ENCODE measurements at regions not wholly inside any gene's neighbourhood (a gene's known extent, or its start where the extent isn't known, plus 50 kb on each side); places are given as distances from the start of the nearest gene placed in this dataset.

- no peak for TF ChIP-seq POLR2A (IDR thresholded peaks at IDR 0.05)
- TF ChIP-seq POLR2AphosphoS5 (IDR thresholded peaks at IDR 0.05; ENCODE audit: insufficient read depth in 1 of 2, low read depth in 1 of 2): no peak
- TF ChIP-seq CTCF (IDR thresholded peaks at IDR 0.05): no peak
- Histone ChIP-seq H3K27me3 (no peaks in the 10 kb centered on the region), H3K27ac (no peak overlapping the region), H3K4me3 (no peak overlapping the region), H3K4me1 (no peaks in the 10 kb centered on the region), H3K9me3 (no peaks in the 10 kb centered on the region), H3K36me3 (no peaks in the 10 kb centered on the region)
- intact Hi-C loops (cut with DNase I): no loop called here
- DNase-seq (ENCODE audit: extremely low spot score in 2 of 2): no peak
These were observed 381.4 kb downstream of the DTWD2 start for GRCh38 chr5:118606940-118607339.

- no peaks in the 10 kb centered on the region for H3K36me3 ChIP-seq
- H3K4me3 ChIP-seq: no peak overlapping the region
- intact Hi-C loops (cut with DNase I): no loop called here
- no peak for DNase-seq (ENCODE audit: extremely low spot score in 2 of 2)
- no peak for TF ChIP-seq CTCF (IDR thresholded peaks at IDR 0.05)
- TF ChIP-seq POLR2AphosphoS5 (IDR thresholded peaks at IDR 0.05; ENCODE audit: insufficient read depth in 1 of 2, low read depth in 1 of 2): no peak
- no peak for TF ChIP-seq POLR2A (IDR thresholded peaks at IDR 0.05)
- H3K9me3 ChIP-seq: no peaks in the 10 kb centered on the region
- no peak overlapping the region for H3K27ac ChIP-seq
- no peaks in the 10 kb centered on the region for H3K27me3 ChIP-seq
- no peaks in the 10 kb centered on the region for H3K4me1 ChIP-seq
These were observed 382.6 kb downstream of the DTWD2 start for GRCh38 chr5:118605761-118606160.

- TF ChIP-seq POLR2AphosphoS5 (IDR thresholded peaks at IDR 0.05; ENCODE audit: insufficient read depth in 1 of 2, low read depth in 1 of 2) (no peak), POLR2A (IDR thresholded peaks at IDR 0.05) (no peak), CTCF (IDR thresholded peaks at IDR 0.05) (no peak)
- H3K4me3 ChIP-seq: no peak overlapping the region
- intact Hi-C loops (cut with DNase I): no loop called here
- no peaks in the 10 kb centered on the region for H3K4me1 ChIP-seq
- no peak overlapping the region for H3K27ac ChIP-seq
- H3K27me3 ChIP-seq: no peaks in the 10 kb centered on the region
- H3K9me3 ChIP-seq: no peaks in the 10 kb centered on the region
- no peak for DNase-seq (ENCODE audit: extremely low spot score in 2 of 2)
- H3K36me3 ChIP-seq: no peaks in the 10 kb centered on the region
These were observed 384.2 kb downstream of the DTWD2 start for GRCh38 chr5:118604106-118604505.

- no peak overlapping the region for H3K4me3 ChIP-seq
- no peaks in the 10 kb centered on the region for H3K36me3 ChIP-seq
- no peak for DNase-seq (ENCODE audit: extremely low spot score in 2 of 2)
- no peaks in the 10 kb centered on the region for H3K9me3 ChIP-seq
- TF ChIP-seq CTCF (IDR thresholded peaks at IDR 0.05) (no peak), POLR2AphosphoS5 (IDR thresholded peaks at IDR 0.05; ENCODE audit: insufficient read depth in 1 of 2, low read depth in 1 of 2) (no peak), POLR2A (IDR thresholded peaks at IDR 0.05) (no peak)
- H3K4me1 ChIP-seq: no peaks in the 10 kb centered on the region
- no peaks in the 10 kb centered on the region for H3K27me3 ChIP-seq
- no peak overlapping the region for H3K27ac ChIP-seq
- intact Hi-C loops (cut with DNase I): no loop called here
These were observed 385.1 kb downstream of the DTWD2 start for GRCh38 chr5:118603278-118603677.

- H3K36me3 ChIP-seq: no peaks in the 10 kb centered on the region
- TF ChIP-seq POLR2AphosphoS5 (IDR thresholded peaks at IDR 0.05; ENCODE audit: insufficient read depth in 1 of 2, low read depth in 1 of 2) (no peak), POLR2A (IDR thresholded peaks at IDR 0.05) (no peak), CTCF (IDR thresholded peaks at IDR 0.05) (no peak)
- no peak for DNase-seq (ENCODE audit: extremely low spot score in 2 of 2)
- H3K9me3 ChIP-seq: no peaks in the 10 kb centered on the region
- H3K4me3 ChIP-seq: no peak overlapping the region
- no peaks in the 10 kb centered on the region for H3K4me1 ChIP-seq
- intact Hi-C loops (cut with DNase I): no loop called here
- H3K27ac ChIP-seq: no peak overlapping the region
- no peaks in the 10 kb centered on the region for H3K27me3 ChIP-seq
These were observed 390.0 kb downstream of the DTWD2 start for GRCh38 chr5:118598311-118598710.

Measured in vagina (tissue), 2 donors.